ENCODE measurements at regions not wholly inside any gene's neighbourhood (a gene's known extent, or its start where the extent isn't known, plus 50 kb on each side); places are given as distances from the start of the nearest gene placed in this dataset.

DNA sequence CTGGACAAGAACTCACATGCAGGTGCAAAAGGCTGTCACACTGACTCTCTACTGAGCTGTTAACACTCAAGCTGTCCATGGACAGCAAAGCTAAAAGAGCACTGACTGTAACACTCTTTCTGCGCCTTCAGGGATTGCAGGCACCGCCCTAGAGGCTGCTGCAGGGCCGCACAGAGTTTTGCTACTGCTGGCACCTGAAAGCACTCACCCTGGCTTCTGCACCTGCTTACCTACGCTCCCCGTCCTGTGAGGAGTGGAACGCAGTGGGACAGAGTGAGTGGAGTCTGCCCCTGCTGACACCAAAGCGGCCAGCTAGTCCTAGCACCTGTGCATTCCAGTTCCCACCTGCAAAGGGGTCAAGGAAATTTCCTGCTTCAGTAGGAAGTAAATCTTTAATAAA, 941.3 kb downstream of the DIPK2A start:
- Histone ChIP-seq H3K4me3 (no peak overlapping the region), H4K20me1 (replicated peaks; ENCODE audit: insufficient read depth) (no peaks in the 10 kb centered on the region), H3F3A (replicated peaks; ENCODE audit: low read depth) (no peaks in the 10 kb centered on the region), H3K9me2 (ENCODE audit: insufficient read depth) (no peaks in the 10 kb centered on the region), H3K79me2 (replicated peaks; ENCODE audit: insufficient read depth) (no peaks in the 10 kb centered on the region), H3K27me3 (ENCODE audit: insufficient read depth) (no peaks in the 10 kb centered on the region), H3K4me1 (ENCODE audit: insufficient read depth) (no peaks in the 10 kb centered on the region), H3K36me3 (ENCODE audit: insufficient read depth) (no peaks in the 10 kb centered on the region), H3K4me2 (no peak overlapping the region), H3K27ac (ENCODE audit: low read depth) (no peak overlapping the region), H2AFZ (no peak overlapping the region)
- H3K27ac Mint-ChIP-seq, result no peak overlapping the region
- H3K36me3 Mint-ChIP-seq (ENCODE audit: low read depth), result peaks cover 15% of the 10 kb centered on the region; the same call in 1 of the 3 replicates
- H3K4me1 Mint-ChIP-seq, result no peaks in the 10 kb centered on the region
- H3K9me3 Mint-ChIP-seq, result peaks cover 19% of the 10 kb centered on the region
- H3K4me3 Mint-ChIP-seq, result no peak overlapping the region
- no peak for TF ChIP-seq ZNF331 (CRISPR knock-in tag; IDR thresholded peaks at IDR 0.05; ENCODE audit: low read depth)
- TF ChIP-seq, protein P1, sequence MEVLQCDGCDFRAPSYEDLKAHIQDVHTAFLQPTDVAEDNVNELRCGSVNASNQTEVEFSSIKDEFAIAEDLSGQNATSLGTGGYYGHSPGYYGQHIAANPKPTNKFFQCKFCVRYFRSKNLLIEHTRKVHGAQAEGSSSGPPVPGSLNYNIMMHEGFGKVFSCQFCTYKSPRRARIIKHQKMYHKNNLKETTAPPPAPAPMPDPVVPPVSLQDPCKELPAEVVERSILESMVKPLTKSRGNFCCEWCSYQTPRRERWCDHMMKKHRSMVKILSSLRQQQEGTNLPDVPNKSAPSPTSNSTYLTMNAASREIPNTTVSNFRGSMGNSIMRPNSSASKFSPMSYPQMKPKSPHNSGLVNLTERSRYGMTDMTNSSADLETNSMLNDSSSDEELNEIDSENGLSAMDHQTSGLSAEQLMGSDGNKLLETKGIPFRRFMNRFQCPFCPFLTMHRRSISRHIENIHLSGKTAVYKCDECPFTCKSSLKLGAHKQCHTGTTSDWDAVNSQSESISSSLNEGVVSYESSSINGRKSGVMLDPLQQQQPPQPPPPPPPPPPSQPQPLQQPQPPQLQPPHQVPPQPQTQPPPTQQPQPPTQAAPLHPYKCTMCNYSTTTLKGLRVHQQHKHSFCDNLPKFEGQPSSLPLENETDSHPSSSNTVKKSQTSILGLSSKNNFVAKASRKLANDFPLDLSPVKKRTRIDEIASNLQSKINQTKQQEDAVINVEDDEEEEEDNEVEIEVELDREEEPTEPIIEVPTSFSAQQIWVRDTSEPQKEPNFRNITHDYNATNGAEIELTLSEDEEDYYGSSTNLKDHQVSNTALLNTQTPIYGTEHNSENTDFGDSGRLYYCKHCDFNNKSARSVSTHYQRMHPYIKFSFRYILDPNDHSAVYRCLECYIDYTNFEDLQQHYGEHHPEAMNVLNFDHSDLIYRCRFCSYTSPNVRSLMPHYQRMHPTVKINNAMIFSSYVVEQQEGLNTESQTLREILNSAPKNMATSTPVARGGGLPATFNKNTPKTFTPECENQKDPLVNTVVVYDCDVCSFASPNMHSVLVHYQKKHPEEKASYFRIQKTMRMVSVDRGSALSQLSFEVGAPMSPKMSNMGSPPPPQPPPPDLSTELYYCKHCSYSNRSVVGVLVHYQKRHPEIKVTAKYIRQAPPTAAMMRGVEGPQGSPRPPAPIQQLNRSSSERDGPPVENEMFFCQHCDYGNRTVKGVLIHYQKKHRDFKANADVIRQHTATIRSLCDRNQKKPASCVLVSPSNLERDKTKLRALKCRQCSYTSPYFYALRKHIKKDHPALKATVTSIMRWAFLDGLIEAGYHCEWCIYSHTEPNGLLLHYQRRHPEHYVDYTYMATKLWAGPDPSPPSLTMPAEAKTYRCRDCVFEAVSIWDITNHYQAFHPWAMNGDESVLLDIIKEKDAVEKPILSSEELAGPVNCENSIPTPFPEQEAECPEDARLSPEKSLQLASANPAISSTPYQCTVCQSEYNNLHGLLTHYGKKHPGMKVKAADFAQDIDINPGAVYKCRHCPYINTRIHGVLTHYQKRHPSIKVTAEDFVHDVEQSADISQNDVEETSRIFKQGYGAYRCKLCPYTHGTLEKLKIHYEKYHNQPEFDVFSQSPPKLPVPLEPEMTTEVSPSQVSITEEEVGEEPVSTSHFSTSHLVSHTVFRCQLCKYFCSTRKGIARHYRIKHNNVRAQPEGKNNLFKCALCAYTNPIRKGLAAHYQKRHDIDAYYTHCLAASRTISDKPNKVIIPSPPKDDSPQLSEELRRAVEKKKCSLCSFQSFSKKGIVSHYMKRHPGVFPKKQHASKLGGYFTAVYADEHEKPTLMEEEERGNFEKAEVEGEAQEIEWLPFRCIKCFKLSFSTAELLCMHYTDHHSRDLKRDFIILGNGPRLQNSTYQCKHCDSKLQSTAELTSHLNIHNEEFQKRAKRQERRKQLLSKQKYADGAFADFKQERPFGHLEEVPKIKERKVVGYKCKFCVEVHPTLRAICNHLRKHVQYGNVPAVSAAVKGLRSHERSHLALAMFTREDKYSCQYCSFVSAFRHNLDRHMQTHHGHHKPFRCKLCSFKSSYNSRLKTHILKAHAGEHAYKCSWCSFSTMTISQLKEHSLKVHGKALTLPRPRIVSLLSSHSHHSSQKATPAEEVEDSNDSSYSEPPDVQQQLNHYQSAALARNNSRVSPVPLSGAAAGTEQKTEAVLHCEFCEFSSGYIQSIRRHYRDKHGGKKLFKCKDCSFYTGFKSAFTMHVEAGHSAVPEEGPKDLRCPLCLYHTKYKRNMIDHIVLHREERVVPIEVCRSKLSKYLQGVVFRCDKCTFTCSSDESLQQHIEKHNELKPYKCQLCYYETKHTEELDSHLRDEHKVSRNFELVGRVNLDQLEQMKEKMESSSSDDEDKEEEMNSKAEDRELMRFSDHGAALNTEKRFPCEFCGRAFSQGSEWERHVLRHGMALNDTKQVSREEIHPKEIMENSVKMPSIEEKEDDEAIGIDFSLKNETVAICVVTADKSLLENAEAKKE (CRISPR knock-in tag; IDR thresholded peaks at IDR 0.05), result no peak
- TF ChIP-seq STAT1 (IDR thresholded peaks at IDR 0.05; ENCODE audit: unreplicated experiment), result no peak
- no peak for TF ChIP-seq ZNF114 (CRISPR knock-in tag; IDR thresholded peaks at IDR 0.05)
- no peak for TF ChIP-seq JUNB (IDR thresholded peaks at IDR 0.05; ENCODE audit: unreplicated experiment)
- no peak for TF ChIP-seq EZH2 (IDR thresholded peaks at IDR 0.05; ENCODE audit: low read depth, unreplicated experiment)
- no peak for TF ChIP-seq EZH2phosphoT487 (IDR thresholded peaks at IDR 0.05; ENCODE audit: unreplicated experiment)
- TF ChIP-seq, protein P2, sequence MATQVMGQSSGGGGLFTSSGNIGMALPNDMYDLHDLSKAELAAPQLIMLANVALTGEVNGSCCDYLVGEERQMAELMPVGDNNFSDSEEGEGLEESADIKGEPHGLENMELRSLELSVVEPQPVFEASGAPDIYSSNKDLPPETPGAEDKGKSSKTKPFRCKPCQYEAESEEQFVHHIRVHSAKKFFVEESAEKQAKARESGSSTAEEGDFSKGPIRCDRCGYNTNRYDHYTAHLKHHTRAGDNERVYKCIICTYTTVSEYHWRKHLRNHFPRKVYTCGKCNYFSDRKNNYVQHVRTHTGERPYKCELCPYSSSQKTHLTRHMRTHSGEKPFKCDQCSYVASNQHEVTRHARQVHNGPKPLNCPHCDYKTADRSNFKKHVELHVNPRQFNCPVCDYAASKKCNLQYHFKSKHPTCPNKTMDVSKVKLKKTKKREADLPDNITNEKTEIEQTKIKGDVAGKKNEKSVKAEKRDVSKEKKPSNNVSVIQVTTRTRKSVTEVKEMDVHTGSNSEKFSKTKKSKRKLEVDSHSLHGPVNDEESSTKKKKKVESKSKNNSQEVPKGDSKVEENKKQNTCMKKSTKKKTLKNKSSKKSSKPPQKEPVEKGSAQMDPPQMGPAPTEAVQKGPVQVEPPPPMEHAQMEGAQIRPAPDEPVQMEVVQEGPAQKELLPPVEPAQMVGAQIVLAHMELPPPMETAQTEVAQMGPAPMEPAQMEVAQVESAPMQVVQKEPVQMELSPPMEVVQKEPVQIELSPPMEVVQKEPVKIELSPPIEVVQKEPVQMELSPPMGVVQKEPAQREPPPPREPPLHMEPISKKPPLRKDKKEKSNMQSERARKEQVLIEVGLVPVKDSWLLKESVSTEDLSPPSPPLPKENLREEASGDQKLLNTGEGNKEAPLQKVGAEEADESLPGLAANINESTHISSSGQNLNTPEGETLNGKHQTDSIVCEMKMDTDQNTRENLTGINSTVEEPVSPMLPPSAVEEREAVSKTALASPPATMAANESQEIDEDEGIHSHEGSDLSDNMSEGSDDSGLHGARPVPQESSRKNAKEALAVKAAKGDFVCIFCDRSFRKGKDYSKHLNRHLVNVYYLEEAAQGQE (IDR thresholded peaks at IDR 0.05; ENCODE audit: unreplicated experiment), result no peak
- TF ChIP-seq, protein P3, sequence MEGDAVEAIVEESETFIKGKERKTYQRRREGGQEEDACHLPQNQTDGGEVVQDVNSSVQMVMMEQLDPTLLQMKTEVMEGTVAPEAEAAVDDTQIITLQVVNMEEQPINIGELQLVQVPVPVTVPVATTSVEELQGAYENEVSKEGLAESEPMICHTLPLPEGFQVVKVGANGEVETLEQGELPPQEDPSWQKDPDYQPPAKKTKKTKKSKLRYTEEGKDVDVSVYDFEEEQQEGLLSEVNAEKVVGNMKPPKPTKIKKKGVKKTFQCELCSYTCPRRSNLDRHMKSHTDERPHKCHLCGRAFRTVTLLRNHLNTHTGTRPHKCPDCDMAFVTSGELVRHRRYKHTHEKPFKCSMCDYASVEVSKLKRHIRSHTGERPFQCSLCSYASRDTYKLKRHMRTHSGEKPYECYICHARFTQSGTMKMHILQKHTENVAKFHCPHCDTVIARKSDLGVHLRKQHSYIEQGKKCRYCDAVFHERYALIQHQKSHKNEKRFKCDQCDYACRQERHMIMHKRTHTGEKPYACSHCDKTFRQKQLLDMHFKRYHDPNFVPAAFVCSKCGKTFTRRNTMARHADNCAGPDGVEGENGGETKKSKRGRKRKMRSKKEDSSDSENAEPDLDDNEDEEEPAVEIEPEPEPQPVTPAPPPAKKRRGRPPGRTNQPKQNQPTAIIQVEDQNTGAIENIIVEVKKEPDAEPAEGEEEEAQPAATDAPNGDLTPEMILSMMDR (conservative IDR thresholded peaks at IDR 0.05; ENCODE audit: low read depth in 2 of 2), result no peak
- no peak for TF ChIP-seq CREB1 (CRISPR knock-in tag; IDR thresholded peaks at IDR 0.05; ENCODE audit: low read depth)
- TF ChIP-seq NANOG (IDR thresholded peaks at IDR 0.05; ENCODE audit: borderline replicate concordance), result no peak
- TF ChIP-seq, protein P4, sequence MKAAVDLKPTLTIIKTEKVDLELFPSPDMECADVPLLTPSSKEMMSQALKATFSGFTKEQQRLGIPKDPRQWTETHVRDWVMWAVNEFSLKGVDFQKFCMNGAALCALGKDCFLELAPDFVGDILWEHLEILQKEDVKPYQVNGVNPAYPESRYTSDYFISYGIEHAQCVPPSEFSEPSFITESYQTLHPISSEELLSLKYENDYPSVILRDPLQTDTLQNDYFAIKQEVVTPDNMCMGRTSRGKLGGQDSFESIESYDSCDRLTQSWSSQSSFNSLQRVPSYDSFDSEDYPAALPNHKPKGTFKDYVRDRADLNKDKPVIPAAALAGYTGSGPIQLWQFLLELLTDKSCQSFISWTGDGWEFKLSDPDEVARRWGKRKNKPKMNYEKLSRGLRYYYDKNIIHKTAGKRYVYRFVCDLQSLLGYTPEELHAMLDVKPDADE (IDR thresholded peaks at IDR 0.05), result no peak
- no peak for TF ChIP-seq POLR2AphosphoS5 (IDR thresholded peaks at IDR 0.05; ENCODE audit: low read depth)
- ATAC-seq (no peak), DNase-seq (ENCODE audit: low spot score) (no peak)
- H3K27me3 Mint-ChIP-seq (ENCODE audit: insufficient read depth, low read depth, poor library complexity), result peaks cover 2% of the 10 kb centered on the region
